ENCODE measurements at regions not wholly inside any gene's neighbourhood (a gene's known extent, or its start where the extent isn't known, plus 50 kb on each side); places are given as distances from the start of the nearest gene placed in this dataset.

DNA sequence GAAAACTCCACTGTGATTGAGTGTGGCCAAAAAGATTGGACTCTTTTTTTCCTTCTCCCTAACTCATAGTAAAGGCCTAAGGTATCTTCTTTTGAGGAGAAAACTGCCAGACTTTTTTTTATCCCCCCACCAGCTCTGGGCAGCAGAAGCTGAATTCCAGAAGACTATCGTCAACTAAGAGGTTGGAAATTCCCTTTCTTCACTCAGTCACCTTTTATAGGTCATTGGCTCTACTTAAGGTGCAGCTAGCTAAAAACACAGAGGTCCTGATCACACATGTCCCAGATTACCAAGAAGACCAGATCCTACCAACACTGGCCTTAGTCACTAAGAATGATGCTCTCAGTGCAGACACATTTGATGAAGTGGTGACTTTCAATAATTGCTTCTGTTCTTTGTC, 1441.2 kb downstream of the PLA2G4A start:
- 79 to 81% methylated on average over 1 of the region's 1 CpG for WGBS, 2 donors

DNA sequence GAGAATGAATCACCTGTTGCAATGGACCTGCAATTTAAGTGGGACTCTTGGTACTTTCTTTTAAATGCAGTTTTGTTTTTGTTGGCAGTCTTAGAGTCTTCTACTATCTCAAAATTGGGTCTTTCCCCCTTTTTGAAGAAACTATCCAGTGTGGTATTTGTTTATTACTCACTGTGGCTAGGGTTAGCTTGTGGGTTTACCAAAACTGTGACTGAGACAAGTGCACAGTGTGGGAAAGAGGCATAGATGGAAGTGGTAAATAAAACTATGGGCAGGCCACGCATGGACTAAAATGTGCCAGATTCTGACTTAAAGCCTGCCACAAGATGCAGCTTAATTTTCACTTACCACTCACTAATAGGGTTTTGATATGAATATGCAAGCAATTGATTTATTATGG, 1441.7 kb downstream of the PLA2G4A start:
- intact Hi-C loops (cut with DNase I) = no loop called here
- TF ChIP-seq POLR2A (IDR thresholded peaks at IDR 0.05) = no peak
- H3K4me1 ChIP-seq = no peaks in the 10 kb centered on the region
- no peaks in the 10 kb centered on the region for H3K27me3 ChIP-seq
- H3K4me3 ChIP-seq = no peak overlapping the region
- 88 to 94% methylated on average over 1 of the region's 1 CpG for WGBS, 2 donors
- H3K27ac ChIP-seq = no peak overlapping the region
- DNase-seq = no peak
- no peaks in the 10 kb centered on the region for H3K9me3 ChIP-seq
- no peaks in the 10 kb centered on the region for H3K36me3 ChIP-seq

More for the DNA sequence above, 1441.2 kb downstream of the PLA2G4A start:
- intact Hi-C loops (cut with DNase I) = no loop called here
- no peak for TF ChIP-seq EP300 (IDR thresholded peaks at IDR 0.05)
- no peak for TF ChIP-seq POLR2A (IDR thresholded peaks at IDR 0.05)
- TF ChIP-seq, protein P1, sequence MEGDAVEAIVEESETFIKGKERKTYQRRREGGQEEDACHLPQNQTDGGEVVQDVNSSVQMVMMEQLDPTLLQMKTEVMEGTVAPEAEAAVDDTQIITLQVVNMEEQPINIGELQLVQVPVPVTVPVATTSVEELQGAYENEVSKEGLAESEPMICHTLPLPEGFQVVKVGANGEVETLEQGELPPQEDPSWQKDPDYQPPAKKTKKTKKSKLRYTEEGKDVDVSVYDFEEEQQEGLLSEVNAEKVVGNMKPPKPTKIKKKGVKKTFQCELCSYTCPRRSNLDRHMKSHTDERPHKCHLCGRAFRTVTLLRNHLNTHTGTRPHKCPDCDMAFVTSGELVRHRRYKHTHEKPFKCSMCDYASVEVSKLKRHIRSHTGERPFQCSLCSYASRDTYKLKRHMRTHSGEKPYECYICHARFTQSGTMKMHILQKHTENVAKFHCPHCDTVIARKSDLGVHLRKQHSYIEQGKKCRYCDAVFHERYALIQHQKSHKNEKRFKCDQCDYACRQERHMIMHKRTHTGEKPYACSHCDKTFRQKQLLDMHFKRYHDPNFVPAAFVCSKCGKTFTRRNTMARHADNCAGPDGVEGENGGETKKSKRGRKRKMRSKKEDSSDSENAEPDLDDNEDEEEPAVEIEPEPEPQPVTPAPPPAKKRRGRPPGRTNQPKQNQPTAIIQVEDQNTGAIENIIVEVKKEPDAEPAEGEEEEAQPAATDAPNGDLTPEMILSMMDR (IDR thresholded peaks at IDR 0.05) = no peak
- TF ChIP-seq POLR2AphosphoS5 (IDR thresholded peaks at IDR 0.05) = no peak
- Histone ChIP-seq H3K9me3 (no peaks in the 10 kb centered on the region), H3K36me3 (no peaks in the 10 kb centered on the region), H3K4me1 (no peaks in the 10 kb centered on the region), H3K4me3 (no peak overlapping the region), H3K27ac (no peak overlapping the region), H3K27me3 (no peaks in the 10 kb centered on the region)
- no peak for DNase-seq

DNA sequence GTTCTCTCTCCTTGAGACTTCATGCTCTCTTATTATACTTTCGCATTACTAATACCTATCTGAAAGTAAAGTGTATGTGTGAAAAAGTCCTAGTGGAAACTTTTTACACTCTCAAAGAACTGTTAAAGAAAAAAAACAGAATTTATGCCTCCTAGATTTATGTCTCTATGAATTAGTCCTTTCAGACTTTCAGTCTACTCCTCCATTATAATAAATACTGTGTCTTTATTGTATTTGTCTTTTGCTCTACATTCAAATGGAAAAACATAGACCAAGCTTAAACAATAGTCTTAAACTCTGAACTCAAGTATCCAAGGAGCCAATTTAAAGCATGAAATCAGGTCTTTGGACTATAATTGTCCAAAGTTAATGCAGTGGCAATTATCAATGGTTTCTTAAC, 1449.0 kb downstream of the PLA2G4A start:
- TF ChIP-seq, protein P1 (IDR thresholded peaks at IDR 0.05) = no peak
- TF ChIP-seq EP300 (IDR thresholded peaks at IDR 0.05) (no peak), POLR2A (IDR thresholded peaks at IDR 0.05) (no peak), POLR2AphosphoS5 (IDR thresholded peaks at IDR 0.05) (no peak)
- Histone ChIP-seq H3K9me3 (no peaks in the 10 kb centered on the region), H3K27ac (no peak overlapping the region), H3K4me1 (peaks cover 0 to 14% (median 8%) of the 10 kb centered on the region in 4 donors), H3K36me3 (no peaks in the 10 kb centered on the region), H3K4me3 (no peak overlapping the region), H3K27me3 (no peaks in the 10 kb centered on the region)
- intact Hi-C loops (cut with DNase I) = no loop called here
- DNase-seq = no peak
- 91 to 96% methylated on average over 1 of the region's 1 CpG for WGBS, 2 donors

DNA sequence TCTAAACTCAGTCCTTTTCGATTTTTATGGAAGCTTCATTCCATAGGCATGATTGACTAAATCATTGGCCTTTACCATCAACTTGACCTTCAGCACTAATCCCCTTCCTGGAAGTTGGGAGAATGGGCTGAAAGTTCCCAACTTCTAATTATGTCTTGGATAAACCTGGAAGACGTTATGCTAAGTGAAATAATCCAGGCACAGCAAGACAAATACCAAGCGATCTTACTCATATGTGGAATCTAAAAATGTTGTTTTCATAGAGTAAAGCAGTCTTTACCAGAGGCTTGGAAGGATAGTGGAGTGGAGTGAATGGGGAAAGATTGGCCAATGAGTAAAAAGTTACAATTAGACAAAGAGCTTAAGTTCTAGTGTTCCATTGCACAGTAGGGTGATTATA, 1453.2 kb downstream of the PLA2G4A start:
- Histone ChIP-seq H3K36me3 (no peaks in the 10 kb centered on the region), H3K9me3 (no peaks in the 10 kb centered on the region), H3K4me3 (no peak overlapping the region), H3K27me3 (no peaks in the 10 kb centered on the region), H3K27ac (no peak overlapping the region), H3K4me1 (peaks cover 0 to 22% (median 8%) of the 10 kb centered on the region in 4 donors)
- TF ChIP-seq, protein P1 (IDR thresholded peaks at IDR 0.05) = no peak
- no peak for TF ChIP-seq POLR2AphosphoS5 (IDR thresholded peaks at IDR 0.05)
- TF ChIP-seq POLR2A (IDR thresholded peaks at IDR 0.05) = no peak
- no peak for TF ChIP-seq EP300 (IDR thresholded peaks at IDR 0.05)
- intact Hi-C loops (cut with DNase I) = no loop called here
- DNase-seq = no peak
- 51 to 64% methylated on average over 3 of the region's 3 CpGs for WGBS, 2 donors

DNA sequence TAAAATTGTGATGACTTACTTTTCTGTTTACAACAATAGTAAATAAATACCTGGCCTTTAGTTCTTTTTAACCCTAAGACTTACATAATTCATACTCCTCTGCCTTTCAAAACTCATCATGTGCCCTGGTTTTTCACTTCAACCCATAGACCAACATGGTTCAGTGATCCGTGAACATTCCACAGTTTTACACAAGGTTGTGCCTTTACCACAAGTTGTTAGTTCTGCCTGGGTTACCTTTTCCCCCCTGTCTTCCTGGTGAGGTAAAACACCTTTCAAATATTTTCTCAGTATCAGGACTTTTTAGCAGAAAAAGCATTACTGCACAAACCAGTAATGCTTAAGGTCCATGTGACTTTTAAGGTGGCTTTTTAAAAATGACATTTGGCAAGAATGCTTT, 1466.4 kb downstream of the PLA2G4A start:
- no peak overlapping the region for H3K27ac ChIP-seq
- DNase-seq = no peak
- no peaks in the 10 kb centered on the region for H3K9me3 ChIP-seq
- H3K27me3 ChIP-seq = no peaks in the 10 kb centered on the region
- no peaks in the 10 kb centered on the region for H3K36me3 ChIP-seq
- H3K4me1 ChIP-seq = no peaks in the 10 kb centered on the region
- no peak overlapping the region for H3K4me3 ChIP-seq
- 38 to 70% methylated on average over 1 of the region's 1 CpG for WGBS, 2 donors
- intact Hi-C loops (cut with DNase I) = no loop called here
- TF ChIP-seq POLR2A (IDR thresholded peaks at IDR 0.05) = no peak
- TF ChIP-seq, protein P1 (IDR thresholded peaks at IDR 0.05) = no peak
- TF ChIP-seq POLR2AphosphoS5 (IDR thresholded peaks at IDR 0.05) = no peak
- no peak for TF ChIP-seq EP300 (IDR thresholded peaks at IDR 0.05)

Data from sigmoid colon (tissue), 6 donors.